GM19452 (cell line): ENCODE measurements at regions not wholly inside any gene's neighbourhood (a gene's known extent, or its start where the extent isn't known, plus 50 kb on each side); places are given as distances from the start of the nearest gene placed in this dataset.
"Not testable (repeated sequence)": the region's sequence is repeated elsewhere in the genome, so short reads cannot be mapped to it uniquely, and the experiment has no call there.

ENCODE experiments used
- ATAC-seq: cut with Tn5 transposase; IDR thresholded peaks from one replicate; pipeline ENCODE4 v1.9.1; 2021; ENCODE audit not compliant: unreplicated experiment

DNA sequence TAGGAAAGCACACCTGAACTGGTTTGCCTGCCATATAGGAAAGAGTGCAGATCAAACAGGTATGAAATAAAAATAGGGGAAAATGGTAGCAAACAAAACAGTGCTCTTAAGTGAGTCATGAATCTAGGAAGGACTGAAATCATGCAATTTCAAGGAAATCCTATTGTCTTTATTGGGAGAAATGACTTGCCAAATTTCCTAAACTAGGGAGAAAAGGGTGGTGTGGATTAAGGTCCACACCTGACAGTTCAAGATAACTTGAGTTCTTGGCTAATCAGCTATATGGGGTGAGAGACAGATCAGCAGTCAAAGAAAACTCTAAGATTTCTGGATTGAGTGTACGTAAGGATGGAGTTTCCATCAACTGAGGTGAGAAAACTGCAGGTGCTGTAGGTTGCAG is 101.1 kb downstream of the PRKAB2 start:
- ATAC-seq: no peak

DNA sequence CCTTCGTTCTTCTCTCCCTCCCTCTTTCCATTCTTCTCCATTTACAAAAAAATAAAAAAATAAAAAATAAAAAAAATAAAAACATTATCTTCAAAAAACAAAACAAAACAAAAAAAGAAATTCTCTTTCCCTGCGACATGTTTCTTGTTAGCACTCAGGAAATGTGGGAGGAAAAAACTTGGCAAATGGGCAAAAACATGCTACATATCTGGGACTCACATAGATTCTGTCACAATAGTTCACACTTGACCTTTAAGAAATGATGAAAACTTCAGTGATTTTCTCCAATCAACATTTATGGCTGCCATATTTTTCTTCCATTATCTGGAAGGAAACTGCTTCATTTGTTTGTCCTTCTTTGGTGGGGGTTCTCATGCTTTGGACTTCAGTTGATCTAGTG is 109.3 kb downstream of the PRKAB2 start:
- no peak for ATAC-seq

DNA sequence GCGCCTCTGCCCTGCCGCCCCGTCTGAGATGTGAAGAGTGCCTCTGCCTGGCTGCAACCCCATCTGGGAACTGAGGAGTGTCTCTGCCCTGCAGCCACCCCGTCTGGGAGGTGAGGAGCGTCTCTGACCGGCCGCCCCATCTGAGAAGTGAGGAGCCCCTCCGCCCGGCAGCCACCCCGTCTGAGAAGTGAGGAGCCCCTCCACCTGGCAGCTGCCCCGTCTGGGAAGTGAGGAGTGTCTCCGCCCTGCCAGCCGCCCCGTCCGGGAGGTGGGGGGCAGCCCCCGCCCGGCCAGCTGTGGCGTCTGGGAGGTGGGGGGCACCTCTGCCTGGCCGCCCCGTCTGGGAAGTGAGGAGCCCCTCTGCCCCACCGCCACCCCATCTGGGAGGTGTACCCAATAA is 110.4 kb downstream of the PRKAB2 start:
- ATAC-seq: not testable (repeated sequence)

DNA sequence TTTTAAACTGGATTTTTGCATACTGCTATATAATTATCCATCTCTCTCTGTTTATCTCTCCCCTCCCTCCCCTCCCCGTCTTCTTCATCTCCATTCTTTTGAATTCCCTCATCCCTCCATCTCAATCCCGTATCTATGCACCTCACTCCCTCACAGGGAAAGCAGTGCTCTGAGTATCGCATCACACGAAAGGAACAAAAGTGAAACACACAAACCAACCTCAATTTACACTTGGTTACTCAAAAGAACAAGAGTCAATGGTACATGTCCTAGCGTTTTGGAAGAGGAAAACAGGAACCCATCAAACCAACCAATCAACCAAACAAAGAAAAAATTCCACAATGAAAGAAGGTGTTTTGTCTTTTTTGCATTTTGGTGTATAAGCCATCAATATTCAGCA is 115.1 kb downstream of the NBPF12 start:
- ATAC-seq: no peak

DNA sequence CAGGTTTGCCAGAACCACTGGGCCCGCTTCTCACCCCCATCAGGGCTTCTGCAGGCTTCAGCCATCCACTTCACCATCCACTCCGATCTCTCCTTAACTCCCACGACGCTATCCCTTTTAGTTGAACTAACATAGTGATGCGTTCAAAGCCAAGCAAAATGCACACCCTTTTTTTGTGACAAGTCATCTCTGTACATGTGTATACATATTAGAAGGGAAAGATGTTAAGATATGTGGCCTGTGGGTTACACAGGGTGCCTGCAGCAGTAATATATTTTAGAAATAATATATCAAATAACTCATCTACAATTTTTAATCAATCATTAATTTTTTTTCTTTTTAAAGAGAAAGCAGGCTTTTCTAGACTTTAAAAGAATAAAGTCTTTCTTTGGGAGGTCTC is 114.6 kb downstream of the NBPF12 start:
- ATAC-seq: no peak

DNA sequence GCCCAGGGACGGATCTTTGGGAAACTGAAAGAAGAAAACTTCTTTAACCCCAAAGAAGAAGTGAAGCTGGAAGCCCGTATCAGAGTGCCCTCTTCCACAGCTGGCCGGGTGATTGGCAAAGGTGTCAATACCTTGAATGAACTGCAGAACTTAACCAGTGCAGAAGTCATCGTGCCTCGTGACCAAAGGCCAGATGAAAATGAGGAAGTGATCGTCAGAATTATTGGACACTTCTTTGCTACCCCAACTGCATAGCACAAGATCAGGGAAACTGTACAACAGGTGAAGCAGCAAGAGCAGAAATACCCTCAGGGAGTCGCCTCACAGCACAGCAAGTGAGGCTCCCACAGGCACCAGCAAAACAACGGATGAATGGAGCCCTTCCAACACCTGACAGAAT is 114.0 kb downstream of the NBPF12 start:
- ATAC-seq: no peak

DNA sequence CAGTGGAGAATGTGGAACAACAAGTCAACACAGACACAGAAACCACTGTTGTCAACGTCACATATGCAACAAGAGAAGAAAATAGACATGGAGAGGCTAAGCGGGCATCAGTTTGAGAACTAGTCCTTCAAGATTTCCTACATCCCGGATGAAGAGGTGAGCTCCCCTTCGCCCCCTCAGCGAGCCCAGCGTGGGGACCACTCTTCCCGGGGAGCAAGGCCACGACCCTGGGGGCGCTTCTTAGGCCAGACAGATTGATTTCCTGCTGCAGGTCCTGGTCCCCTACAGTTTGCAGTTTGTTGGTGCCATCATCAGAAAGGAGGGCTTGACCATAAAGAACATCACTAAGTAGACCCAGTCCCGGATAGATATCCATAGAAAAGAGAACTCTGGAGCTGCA is 113.0 kb downstream of the NBPF12 start:
- ATAC-seq: no peak

DNA sequence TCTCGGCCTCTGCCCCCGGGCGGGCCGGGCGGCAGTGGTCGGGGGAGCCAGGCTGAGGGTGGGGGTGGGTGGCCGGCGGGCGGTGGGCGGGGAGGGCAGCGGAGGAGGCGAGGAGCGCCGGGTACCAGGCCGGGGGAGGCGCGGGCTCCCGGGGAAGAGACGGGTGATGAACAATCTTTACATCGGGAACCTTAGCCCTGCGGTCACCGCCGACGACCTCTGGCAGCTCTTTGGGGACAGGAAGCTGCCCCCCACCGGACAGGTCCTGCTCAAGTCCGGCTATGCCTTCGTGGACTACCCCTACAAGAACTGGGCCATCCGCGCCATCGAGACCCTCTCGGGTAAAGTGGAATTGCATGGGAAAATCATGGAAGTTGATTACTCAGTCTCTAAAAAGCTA is 112.5 kb downstream of the NBPF12 start:
- no peak for ATAC-seq

DNA sequence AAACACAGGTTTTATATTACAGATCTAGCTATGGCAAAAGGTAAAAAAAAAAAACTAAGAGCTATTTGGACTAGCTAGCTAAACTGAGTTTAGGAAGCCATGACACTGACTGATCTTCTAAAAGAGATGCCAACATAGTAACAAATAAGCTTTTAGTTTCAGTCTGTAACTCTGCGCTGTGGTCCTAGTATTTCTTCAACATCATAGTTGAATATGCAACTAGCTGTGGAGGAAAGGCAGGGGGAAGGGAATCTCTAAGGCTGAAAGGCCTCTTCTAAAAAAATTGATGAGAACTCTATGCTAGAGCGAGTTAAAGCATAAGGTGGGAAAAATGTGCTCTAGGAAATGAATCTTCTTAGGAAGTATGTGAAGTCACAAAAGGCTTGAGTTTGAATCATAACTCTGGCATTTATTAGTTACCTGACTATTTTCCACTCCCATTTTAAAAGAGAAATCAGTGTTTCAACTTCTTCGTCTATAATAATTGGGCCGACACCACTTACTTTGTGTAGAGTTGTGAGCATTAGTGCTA is 108.8 kb downstream of the NBPF12 start:
- peak; percentile 67 for ATAC-seq

DNA sequence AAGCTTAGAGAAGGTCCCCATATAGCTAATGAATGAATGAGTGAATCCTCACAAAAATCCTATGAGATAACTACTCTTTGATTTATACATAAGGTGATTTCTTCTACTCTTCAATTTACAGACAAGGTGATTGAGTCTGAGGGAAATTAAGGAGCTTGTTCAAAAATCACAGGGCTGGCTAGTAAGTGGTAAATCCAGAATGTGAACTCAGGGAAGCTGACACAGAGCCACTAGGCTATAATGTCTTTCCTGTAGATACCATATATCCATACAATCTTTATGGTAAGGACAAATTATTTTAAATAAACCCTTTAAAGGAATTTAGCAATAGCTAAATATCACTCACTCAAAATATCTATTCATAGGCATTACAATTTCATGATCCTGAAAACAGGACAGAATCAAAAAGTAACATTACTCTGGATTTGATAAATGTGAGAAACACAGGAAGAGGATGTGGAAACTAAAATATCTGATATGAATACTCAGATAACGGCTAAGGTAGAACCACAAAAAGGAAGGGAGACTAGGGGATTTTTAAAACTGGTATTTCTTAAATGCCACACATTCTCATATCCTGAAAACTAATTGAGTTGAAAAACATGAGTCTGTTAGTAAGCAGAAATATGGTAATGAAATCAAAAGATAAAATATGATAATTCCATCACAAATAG is 108.2 kb downstream of the NBPF12 start:
- peak; percentile 54 for ATAC-seq
